ENCODE measurements at regions not wholly inside any gene's neighbourhood (a gene's known extent, or its start where the extent isn't known, plus 50 kb on each side); places are given as distances from the start of the nearest gene placed in this dataset.

DNA sequence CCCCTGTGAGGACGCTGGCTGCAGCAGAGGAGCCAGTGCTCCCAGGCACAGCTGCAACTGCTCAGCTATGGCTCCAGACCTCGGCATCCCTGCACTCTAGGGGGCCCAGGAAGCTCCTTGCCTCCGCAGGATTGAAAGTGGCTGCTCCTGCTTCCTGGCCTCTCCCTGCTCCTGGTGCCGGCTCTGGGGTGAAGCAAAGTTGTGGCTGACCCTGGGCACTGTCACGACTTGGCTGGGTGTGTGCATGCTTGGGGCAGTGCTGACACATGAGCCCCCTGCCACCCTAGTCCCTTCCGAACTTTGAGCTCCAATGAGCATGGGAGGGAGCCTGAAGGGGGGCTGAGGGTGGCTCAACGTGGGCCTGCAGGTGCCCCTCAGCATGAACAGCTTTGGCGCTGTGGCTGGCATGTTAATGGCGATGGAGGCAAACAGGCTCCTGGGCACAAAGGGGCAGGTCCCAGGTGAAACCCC, 1512.2 kb downstream of the KCNT2 start:
- Histone ChIP-seq H3K9me3 (ENCODE audit: low read depth) (no peaks in the 10 kb centered on the region), H4K20me1 (ENCODE audit: insufficient read depth, poor library complexity, severe bottlenecking) (no peaks in the 10 kb centered on the region), H3K27ac (no peak overlapping the region), H3K9me2 (replicated peaks; ENCODE audit: insufficient read depth) (no peaks in the 10 kb centered on the region), H3K27me3 (no peaks in the 10 kb centered on the region), H2AFZ (no peak overlapping the region), H3K4me1 (ENCODE audit: insufficient read depth) (no peaks in the 10 kb centered on the region), H3K4me3 (no peak overlapping the region), H3K79me2 (no peaks in the 10 kb centered on the region), H3K36me3 (replicated peaks; ENCODE audit: insufficient read depth, low read depth) (no peaks in the 10 kb centered on the region), H3K4me2 (no peak overlapping the region)
- no peak for DNase-seq (ENCODE audit: low spot score)
- TF ChIP-seq EZH2 (IDR thresholded peaks at IDR 0.05; ENCODE audit: borderline replicate concordance) (no peak), EZH2phosphoT487 (IDR thresholded peaks at IDR 0.05; ENCODE audit: low read depth, severe bottlenecking, unreplicated experiment) (no peak), CTCF (IDR thresholded peaks at IDR 0.05; ENCODE audit: poor library complexity) (no peak)
- 81% methylated on average over 9 of the region's 9 CpGs for WGBS (ENCODE audit: low lambda C conversion rate, missing lambda C conversion rate)

DNA sequence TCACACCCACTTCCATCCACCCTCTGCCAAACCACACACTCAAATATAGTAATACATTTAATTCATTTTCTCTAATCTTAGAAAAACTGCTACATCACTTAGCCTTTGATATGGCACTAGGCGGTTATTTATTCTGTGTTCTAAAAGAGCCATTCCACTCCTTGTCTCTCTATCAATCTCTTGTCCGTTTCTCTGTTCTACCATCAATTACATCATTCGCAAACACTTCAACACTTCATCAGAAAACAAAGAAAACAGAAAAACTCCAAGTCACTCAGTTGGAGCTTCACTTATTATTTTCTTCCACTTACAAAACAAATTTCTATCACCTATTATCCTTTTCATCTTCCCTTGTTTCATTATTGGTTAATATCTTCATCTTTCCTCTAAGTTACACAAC, 1523.0 kb downstream of the KCNT2 start:
- no peak for TF ChIP-seq EZH2phosphoT487 (IDR thresholded peaks at IDR 0.05; ENCODE audit: low read depth, severe bottlenecking, unreplicated experiment)
- TF ChIP-seq CTCF (IDR thresholded peaks at IDR 0.05; ENCODE audit: poor library complexity), result no peak
- TF ChIP-seq EZH2 (IDR thresholded peaks at IDR 0.05; ENCODE audit: borderline replicate concordance), result no peak
- H3K4me3 ChIP-seq, result no peak overlapping the region
- no peaks in the 10 kb centered on the region for H3K4me1 ChIP-seq (ENCODE audit: insufficient read depth)
- no peak overlapping the region for H3K4me2 ChIP-seq
- H3K9me3 ChIP-seq (ENCODE audit: low read depth), result no peaks in the 10 kb centered on the region
- 89% methylated on average over 3 of the region's 3 CpGs for WGBS (ENCODE audit: low lambda C conversion rate, missing lambda C conversion rate)
- H3K9me2 ChIP-seq (replicated peaks; ENCODE audit: insufficient read depth), result no peaks in the 10 kb centered on the region
- H3K27me3 ChIP-seq, result no peaks in the 10 kb centered on the region
- no peak for DNase-seq (ENCODE audit: low spot score)
- H3K27ac ChIP-seq, result no peak overlapping the region
- no peaks in the 10 kb centered on the region for H4K20me1 ChIP-seq (ENCODE audit: insufficient read depth, poor library complexity, severe bottlenecking)
- H2AFZ ChIP-seq, result no peak overlapping the region
- H3K79me2 ChIP-seq, result no peaks in the 10 kb centered on the region
- no peaks in the 10 kb centered on the region for H3K36me3 ChIP-seq (replicated peaks; ENCODE audit: insufficient read depth, low read depth)

DNA sequence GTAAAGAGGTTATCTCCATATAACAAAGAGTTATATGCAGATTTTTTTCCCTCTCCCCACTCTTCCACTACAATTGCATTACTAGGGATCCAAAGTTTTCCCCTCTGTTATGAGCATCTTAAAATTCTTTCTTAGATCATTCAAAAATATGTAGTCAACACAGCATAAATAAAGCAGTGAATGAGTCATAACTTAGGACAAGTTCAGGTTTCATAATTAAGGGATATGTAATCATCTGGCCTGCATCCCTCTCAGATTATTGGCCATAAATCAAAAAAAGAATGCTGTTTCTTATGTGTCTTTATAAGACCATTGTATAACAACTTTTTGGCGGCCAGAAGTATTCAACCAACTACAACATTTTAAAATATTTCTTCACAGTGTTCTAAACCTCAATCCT, 1526.1 kb downstream of the KCNT2 start:
- Histone ChIP-seq H3K9me3 (ENCODE audit: low read depth) (no peaks in the 10 kb centered on the region), H3K4me3 (no peak overlapping the region), H3K9me2 (replicated peaks; ENCODE audit: insufficient read depth) (no peaks in the 10 kb centered on the region), H4K20me1 (ENCODE audit: insufficient read depth, poor library complexity, severe bottlenecking) (no peaks in the 10 kb centered on the region), H3K36me3 (replicated peaks; ENCODE audit: insufficient read depth, low read depth) (no peaks in the 10 kb centered on the region), H3K4me1 (ENCODE audit: insufficient read depth) (no peaks in the 10 kb centered on the region), H3K79me2 (no peaks in the 10 kb centered on the region), H2AFZ (no peak overlapping the region), H3K27ac (no peak overlapping the region), H3K4me2 (no peak overlapping the region), H3K27me3 (no peaks in the 10 kb centered on the region)
- WGBS (ENCODE audit: low lambda C conversion rate, missing lambda C conversion rate), result 88% methylated on average over 1 of the region's 1 CpG
- TF ChIP-seq EZH2 (IDR thresholded peaks at IDR 0.05; ENCODE audit: borderline replicate concordance) (no peak), CTCF (IDR thresholded peaks at IDR 0.05; ENCODE audit: poor library complexity) (no peak), EZH2phosphoT487 (IDR thresholded peaks at IDR 0.05; ENCODE audit: low read depth, severe bottlenecking, unreplicated experiment) (no peak)
- no peak for DNase-seq (ENCODE audit: low spot score)

DNA sequence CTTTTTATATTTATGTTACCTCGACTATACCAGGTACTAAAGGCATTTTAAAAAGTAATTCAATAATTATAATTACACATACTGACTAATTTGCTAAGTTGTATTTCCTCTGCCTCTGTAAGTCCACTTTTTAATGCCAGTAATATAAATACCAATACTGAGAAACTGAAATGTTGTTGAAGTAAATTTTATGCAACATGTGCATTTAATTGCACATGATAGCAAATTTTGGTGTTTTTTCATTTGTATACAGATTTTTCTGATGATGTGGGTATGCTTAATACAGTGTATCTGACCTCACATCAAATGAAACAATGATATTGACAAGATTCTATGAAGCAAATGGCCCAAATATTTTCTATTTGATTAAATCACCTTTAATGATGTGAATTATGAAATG, 1531.6 kb downstream of the KCNT2 start:
- Histone ChIP-seq H3K4me3 (no peak overlapping the region), H3K36me3 (replicated peaks; ENCODE audit: insufficient read depth, low read depth) (no peaks in the 10 kb centered on the region), H3K9me3 (ENCODE audit: low read depth) (no peaks in the 10 kb centered on the region), H3K27ac (no peak overlapping the region), H3K4me2 (no peak overlapping the region), H2AFZ (no peak overlapping the region), H4K20me1 (ENCODE audit: insufficient read depth, poor library complexity, severe bottlenecking) (no peaks in the 10 kb centered on the region), H3K27me3 (no peaks in the 10 kb centered on the region), H3K79me2 (no peaks in the 10 kb centered on the region), H3K9me2 (replicated peaks; ENCODE audit: insufficient read depth) (no peaks in the 10 kb centered on the region), H3K4me1 (ENCODE audit: insufficient read depth) (no peaks in the 10 kb centered on the region)
- DNase-seq (ENCODE audit: low spot score), result no peak
- 62% methylated on average over 1 of the region's 1 CpG for WGBS (ENCODE audit: low lambda C conversion rate, missing lambda C conversion rate)
- TF ChIP-seq EZH2 (IDR thresholded peaks at IDR 0.05; ENCODE audit: borderline replicate concordance) (no peak), CTCF (IDR thresholded peaks at IDR 0.05; ENCODE audit: poor library complexity) (no peak)
